HUES64 (cell line): ENCODE measurements at regions not wholly inside any gene's neighbourhood (a gene's known extent, or its start where the extent isn't known, plus 50 kb on each side); places are given as distances from the start of the nearest gene placed in this dataset.
"Not testable (repeated sequence)": the region's sequence is repeated elsewhere in the genome, so short reads cannot be mapped to it uniquely, and the experiment has no call there.

Experiments
- H3K27ac ChIP-seq: 2 replicates; pipeline ENCODE4 v1.7.0; 2013; ENCODE audit warnings: low read depth, low read length, inconsistent platforms
- H3K27me3 ChIP-seq: 2 replicates; pipeline ENCODE4 v1.6.1; 2013; ENCODE audit warnings: mild to moderate bottlenecking, low read length; ENCODE audit not compliant: insufficient read depth
- H3K36me3 ChIP-seq: 2 replicates; pipeline ENCODE4 v1.6.1; 2013; ENCODE audit warnings: mild to moderate bottlenecking, low read length; ENCODE audit not compliant: insufficient read depth
- H3K4me1 ChIP-seq: 2 replicates; pipeline ENCODE4 v1.6.1; 2013; ENCODE audit warnings: mild to moderate bottlenecking, low read length, moderate library complexity; ENCODE audit not compliant: insufficient read depth
- H3K4me3 ChIP-seq: 2 replicates; pipeline ENCODE4 v1.5.1; 2013; ENCODE audit warnings: mild to moderate bottlenecking, low read length, moderate library complexity
- H3K9ac ChIP-seq: 2 replicates; pipeline ENCODE4 v1.6.1; 2013; ENCODE audit warnings: mild to moderate bottlenecking, low read depth, low read length
- H3K9me3 ChIP-seq: 2 replicates; pipeline ENCODE4 v1.6.1; 2013; ENCODE audit warnings: low read depth, low read length; ENCODE audit not compliant: insufficient read depth
- WGBS: fragments of 150-250, 120-280 bp; methylation state at CpG from one replicate; pipeline ENCODE4 v1.1.7; 2013; ENCODE audit warnings: missing lambda C conversion rate; 5-methylcytosine and 5-hydroxymethylcytosine counted together

- no peaks in the 10 kb centered on the region for H3K27me3 ChIP-seq
- peaks cover 6% of the 10 kb centered on the region for H3K9me3 ChIP-seq
- H3K9ac ChIP-seq = no peak overlapping the region
- H3K4me3 ChIP-seq = no peak overlapping the region
- H3K36me3 ChIP-seq = no peaks in the 10 kb centered on the region
- H3K4me1 ChIP-seq = no peaks in the 10 kb centered on the region
- no peak overlapping the region for H3K27ac ChIP-seq
Measured at GRCh38 chr7:81831883-81832282, 62.0 kb upstream of the HGF start.

GRCh38 chr7:81829511-81829910 lies 59.7 kb upstream of the HGF start:
- H3K9me3 ChIP-seq, H3K4me3 ChIP-seq, H3K27ac ChIP-seq, H3K9ac ChIP-seq, H3K27me3 ChIP-seq, H3K4me1 ChIP-seq, H3K36me3 ChIP-seq: not testable (repeated sequence)
- WGBS = 93% methylated on average over 4 of the region's 4 CpGs

GRCh38 chr7:81822811-81823210 lies 53.0 kb upstream of the HGF start:
- H3K27me3 ChIP-seq = no peaks in the 10 kb centered on the region
- no peak overlapping the region for H3K27ac ChIP-seq
- 95% methylated on average over 1 of the region's 1 CpG for WGBS
- no peak overlapping the region for H3K4me3 ChIP-seq
- H3K36me3 ChIP-seq = no peaks in the 10 kb centered on the region
- H3K9me3 ChIP-seq = no peaks in the 10 kb centered on the region
- no peak overlapping the region for H3K9ac ChIP-seq
- H3K4me1 ChIP-seq = no peaks in the 10 kb centered on the region

GRCh38 chr7:81819861-81820260 lies 50.0 kb upstream of the HGF start:
- 67% methylated on average over 1 of the region's 1 CpG for WGBS
- Histone ChIP-seq H3K9me3 (no peaks in the 10 kb centered on the region), H3K27me3 (no peaks in the 10 kb centered on the region), H3K9ac (no peak overlapping the region), H3K4me1 (no peaks in the 10 kb centered on the region), H3K27ac (no peak overlapping the region), H3K4me3 (no peak overlapping the region), H3K36me3 (no peaks in the 10 kb centered on the region)
